ENCODE measurements at regions not wholly inside any gene's neighbourhood (a gene's known extent, or its start where the extent isn't known, plus 50 kb on each side); places are given as distances from the start of the nearest gene placed in this dataset.

- DNase-seq (ENCODE audit: low read depth): no peak
These were observed 53.0 kb upstream of the RAB18 start for GRCh38 chr10:27451054-27451453.

- no peak for DNase-seq (ENCODE audit: low read depth)
These were observed 53.9 kb upstream of the RAB18 start for GRCh38 chr10:27450225-27450624.

DNA sequence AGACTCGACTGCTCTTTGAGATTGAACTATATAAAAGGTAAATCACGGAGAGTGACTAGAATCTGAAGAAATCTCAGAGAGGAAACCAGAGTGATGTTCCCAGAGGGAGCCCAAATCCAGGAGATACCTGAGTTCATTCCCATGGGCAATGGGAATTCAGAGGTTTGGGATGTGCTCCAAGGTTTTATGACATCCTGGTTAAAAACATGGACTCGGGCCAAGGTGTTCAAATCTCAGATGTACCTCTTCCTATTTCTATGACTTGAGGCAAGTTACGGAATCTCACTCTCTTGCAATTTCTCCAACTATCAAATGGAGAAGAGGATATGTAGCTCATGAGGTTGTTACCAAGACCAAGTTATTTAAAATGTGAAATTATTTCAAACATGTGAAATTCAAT lies 54.5 kb upstream of the RAB18 start:
- DNase-seq (ENCODE audit: low read depth): no peak

DNA sequence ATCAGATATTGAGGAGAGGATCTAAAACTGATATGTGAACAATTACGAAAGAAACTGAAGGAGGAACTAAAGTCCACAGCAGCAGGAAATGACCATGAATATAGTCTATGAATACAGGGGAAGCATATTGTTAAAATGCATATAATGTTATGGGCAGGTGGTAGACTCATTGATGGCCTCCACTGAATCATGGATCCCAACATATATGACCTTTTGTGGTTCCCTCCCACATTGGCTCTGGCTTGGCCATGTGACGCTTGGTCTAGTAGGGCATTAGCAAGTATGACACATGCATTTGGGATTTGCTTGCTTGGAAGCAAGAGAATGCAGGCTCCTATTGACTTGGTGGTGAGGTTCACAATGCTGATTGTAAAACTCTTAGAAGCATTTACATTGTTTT lies 55.2 kb upstream of the RAB18 start:
- DNase-seq (ENCODE audit: low read depth): no peak

GRCh38 chr10:27447540-27447939 lies 56.6 kb upstream of the RAB18 start:
- no peak for DNase-seq (ENCODE audit: low read depth)

GRCh38 chr10:27446091-27446918 lies 57.8 kb upstream of the RAB18 start:
- DNase-seq (ENCODE audit: low read depth): no peak

DNA sequence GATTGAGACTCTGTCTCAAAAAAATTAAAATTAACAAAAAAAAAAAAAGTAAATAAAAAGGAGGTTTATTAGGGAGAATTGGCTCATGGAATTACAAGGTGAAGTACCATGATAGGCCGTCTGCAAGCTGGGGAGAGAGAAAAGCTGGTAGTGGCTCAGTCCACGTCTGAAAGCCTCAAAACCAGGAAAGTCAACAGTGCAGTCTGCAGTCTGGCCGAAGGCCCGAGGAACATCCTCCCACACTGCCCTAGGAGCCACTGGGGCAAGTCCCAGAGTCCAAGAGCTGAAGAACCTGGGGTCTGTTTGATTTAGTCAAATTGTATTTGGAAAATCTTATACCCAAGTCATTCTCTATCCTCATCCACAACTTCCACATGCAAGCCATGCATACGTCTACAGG lies 59.0 kb upstream of the RAB18 start:
- DNase-seq (ENCODE audit: low read depth): no peak

DNA sequence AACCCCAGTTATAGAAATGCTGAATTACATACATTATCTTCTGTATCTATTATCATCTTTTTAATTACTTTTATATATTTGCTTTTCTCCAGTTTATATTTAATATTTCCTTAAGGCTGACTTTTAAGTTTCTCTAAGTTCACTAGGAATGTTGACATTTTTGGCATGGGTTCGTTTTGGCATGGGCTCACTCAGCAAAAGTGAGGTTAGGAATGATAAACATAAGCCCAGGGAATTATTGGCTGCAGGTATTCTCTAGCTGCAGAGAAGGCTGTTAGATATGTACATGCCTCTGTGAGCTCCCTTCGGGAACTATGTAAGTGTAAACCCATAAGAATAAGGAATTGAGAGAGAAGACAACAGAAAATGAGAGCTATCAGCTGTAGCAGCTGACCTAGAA lies 63.6 kb upstream of the RAB18 start:
- DNase-seq (ENCODE audit: low read depth): no peak

GRCh38 chr10:27440021-27440420 lies 64.1 kb upstream of the RAB18 start:
- no peak for DNase-seq (ENCODE audit: low read depth)

DNA sequence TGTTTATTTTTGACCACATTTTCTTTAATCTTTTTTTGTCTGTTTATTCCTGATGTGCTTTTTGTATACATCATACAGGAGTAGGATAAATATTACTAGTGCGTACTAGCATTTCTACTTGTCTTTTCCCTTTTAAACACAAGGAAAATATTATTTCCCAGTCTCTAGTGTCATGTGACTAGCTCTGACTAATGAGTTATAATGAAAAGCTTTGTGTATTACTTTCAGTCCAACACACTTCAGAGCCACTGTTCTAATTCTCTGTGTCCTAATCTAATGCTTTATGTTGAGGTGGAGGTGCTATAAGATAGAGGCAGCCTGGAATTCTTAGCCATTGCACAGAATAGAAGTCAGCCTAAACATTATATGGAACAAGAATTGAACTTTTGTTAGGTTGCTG lies 65.0 kb upstream of the RAB18 start:
- DNase-seq (ENCODE audit: low read depth): no peak

GRCh38 chr10:27437775-27438174 lies 66.3 kb upstream of the RAB18 start:
- DNase-seq (ENCODE audit: low read depth): no peak

DNA sequence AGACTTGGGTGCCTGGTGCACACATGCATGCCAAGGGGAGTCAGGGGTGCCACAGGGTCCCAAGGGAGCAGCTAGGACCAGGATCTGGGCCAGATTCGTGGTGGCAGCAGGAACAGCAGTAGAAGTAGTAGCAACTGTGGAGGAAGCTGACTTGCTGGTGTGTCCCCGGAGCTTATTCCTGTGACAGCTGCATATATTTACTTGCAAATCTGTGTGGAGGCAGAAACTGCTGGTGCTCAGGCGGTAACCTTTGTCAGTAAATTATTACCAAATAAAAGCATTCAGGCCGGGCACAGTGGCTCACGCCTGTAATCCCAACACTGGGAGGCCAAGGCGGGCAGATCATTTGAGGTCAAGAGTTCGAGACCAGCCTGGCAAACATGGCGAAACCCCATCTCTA lies 67.4 kb upstream of the RAB18 start:
- no peak for DNase-seq (ENCODE audit: low read depth)

- no peak for DNase-seq (ENCODE audit: low read depth)
These were observed 70.1 kb upstream of the RAB18 start for GRCh38 chr10:27433976-27434375.

DNA sequence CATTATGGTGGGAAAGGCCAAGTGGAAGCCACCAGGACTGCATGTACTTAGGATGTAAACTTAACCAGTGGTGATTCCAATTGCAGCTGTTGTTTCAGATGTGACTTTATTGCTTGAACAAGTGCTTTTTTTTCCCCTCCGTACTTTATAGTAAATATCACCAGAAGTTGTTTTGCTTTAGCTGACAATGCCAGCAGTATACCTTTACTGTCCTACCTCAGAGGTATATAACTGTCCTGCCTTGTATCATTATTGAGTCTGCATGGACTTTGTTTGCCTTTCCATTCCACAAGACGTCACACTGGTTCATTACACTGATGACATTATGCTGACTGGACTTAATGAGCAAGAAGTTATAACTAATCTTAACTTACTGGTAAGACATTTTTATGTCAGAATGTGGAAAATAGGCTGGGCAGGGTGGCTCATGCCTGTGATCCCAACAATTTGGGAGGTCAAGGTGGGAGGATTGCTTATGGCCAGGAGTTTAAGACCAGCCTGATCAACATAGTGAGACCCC lies 77.1 kb upstream of the RAB18 start:
- no peak for DNase-seq (ENCODE audit: low read depth)

- DNase-seq (ENCODE audit: low read depth): no peak
These were observed 90.2 kb upstream of the RAB18 start for GRCh38 chr10:27413831-27414348.

GRCh38 chr10:27413387-27413786 lies 90.7 kb upstream of the RAB18 start:
- no peak for DNase-seq (ENCODE audit: low read depth)

GRCh38 chr10:27410153-27410552 lies 94.0 kb upstream of the RAB18 start:
- DNase-seq (ENCODE audit: low read depth): no peak

GRCh38 chr10:27407271-27407670 lies 96.8 kb upstream of the RAB18 start:
- DNase-seq (ENCODE audit: low read depth): no peak

DNA sequence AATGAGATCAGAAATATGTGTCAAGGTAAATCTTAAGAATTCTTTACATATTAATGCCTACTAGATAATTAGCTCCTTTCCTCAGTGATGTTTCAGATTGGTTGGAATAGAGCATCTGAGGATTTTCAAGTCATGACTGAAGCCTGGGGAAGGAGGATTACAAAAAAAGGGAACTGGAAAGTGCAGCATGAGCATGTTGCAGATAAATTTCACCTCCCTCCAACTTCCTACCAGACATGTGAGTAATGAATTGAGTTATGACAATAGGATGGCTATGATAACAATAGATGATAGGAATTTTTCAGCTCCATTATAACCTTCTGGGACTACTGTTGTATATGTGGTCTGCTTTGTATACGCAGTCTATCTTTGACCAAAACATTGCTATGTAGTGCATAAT lies 104.2 kb upstream of the RAB18 start:
- DNase-seq (ENCODE audit: low read depth): no peak

DNA sequence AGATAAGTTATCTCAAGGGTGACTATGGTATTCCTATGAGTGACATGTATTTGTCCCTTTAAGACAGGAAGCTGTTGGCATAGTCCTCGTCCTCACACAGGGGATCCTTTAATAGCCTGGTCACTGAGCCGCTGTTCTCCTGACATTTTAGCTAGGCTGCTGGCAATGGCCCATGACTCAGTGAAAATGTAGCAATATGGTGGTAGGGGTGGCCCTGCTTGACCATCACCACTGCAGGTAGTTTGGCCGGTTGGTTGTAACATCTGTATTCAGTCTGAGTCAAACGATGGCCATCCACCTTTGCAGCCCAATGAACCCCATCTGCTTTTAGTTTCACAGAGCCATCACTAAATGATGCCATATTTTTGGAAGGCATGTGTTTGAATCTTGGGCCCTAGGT lies 110.1 kb upstream of the RAB18 start:
- DNase-seq (ENCODE audit: low read depth): no peak

- DNase-seq (ENCODE audit: low read depth): no peak
These were observed 111.5 kb upstream of the RAB18 start for GRCh38 chr10:27392606-27393005.

DNA sequence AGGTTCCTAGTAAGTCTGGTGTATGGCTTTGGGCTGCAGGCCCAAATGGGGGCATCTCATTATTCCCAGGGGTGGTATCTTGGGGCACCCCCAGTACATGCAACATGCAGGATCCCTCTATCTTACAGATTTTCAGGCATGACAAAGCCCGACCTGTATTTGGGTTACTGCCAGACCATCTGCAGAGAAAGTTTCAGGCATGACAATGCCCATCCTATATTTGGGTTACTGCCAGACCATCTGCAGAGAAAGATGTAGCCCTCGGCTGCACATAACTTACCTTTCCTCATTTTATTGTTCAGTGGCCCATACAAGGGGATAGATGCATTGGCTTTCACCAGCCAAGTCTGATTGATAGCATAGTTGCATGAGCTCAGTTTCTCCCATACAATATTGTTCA lies 112.2 kb upstream of the RAB18 start:
- no peak for DNase-seq (ENCODE audit: low read depth)

DNA sequence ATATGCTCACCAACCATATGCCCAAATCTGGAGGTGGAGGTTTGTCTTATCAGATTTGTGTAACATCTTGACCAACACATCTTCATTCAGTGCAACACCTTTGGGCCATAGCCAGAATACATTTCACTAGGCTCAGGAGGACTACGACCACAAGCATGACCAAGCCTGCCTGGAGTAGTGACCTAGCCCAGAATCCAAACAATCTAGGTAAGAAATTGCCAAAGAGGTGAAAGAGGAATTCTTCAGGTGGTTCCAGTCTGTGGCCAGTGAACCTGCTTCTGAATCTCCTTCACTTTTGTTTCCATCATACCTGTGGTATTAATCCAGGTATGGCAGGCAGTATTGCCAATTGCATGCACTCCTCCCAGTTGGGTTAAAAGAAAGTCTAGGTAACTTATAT lies 112.8 kb upstream of the RAB18 start:
- DNase-seq (ENCODE audit: low read depth): no peak

DNA sequence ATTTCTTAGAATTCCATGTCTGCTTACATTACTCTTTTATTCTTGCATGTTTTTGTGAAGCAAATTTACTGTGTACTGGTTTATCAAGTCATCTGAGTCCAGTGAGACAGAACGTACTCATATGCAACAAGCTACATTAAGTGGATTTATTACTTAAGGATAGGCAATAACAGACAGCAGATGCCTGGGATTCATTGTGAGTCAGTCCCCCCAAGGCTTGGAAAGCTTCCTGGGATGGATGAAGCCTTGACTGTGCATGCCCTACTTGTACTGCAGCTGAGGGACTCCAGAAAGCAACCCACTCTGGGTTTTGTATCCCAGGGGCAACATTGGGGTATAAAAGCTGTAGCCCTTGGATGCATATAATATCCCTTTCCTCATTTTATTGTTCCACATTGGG lies 113.4 kb upstream of the RAB18 start:
- DNase-seq (ENCODE audit: low read depth): no peak

Measured in T-helper 22 cell (primary cell).